ENCODE measurements at regions not wholly inside any gene's neighbourhood (a gene's known extent, or its start where the extent isn't known, plus 50 kb on each side); places are given as distances from the start of the nearest gene placed in this dataset.

DNA sequence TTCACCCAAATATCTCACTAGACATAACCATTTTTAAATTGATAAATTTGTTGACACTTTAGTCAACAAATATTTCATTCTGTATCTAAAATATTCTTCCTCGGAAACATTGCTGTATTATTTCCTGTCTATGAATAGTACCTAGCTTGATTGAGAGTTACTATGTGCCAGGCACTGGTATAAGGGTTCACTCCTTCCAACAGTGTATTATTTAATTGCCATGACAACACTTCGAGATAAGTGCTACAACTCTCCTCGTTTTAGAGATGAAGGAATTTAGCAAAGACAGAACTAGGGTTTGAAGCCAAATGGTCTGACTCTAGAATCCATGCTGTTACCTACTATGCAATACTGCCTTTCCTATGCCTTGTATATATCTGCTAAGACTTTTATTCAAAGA lies 287.2 kb downstream of the YTHDC2 start:
- TF ChIP-seq CTCF (conservative IDR thresholded peaks at IDR 0.05; ENCODE audit: low read depth in 2 of 2) (no peak), EZH2 (IDR thresholded peaks at IDR 0.05; ENCODE audit: low read depth, unreplicated experiment) (no peak), CREB1 (CRISPR knock-in tag; IDR thresholded peaks at IDR 0.05; ENCODE audit: low read depth) (no peak), POLR2AphosphoS5 (IDR thresholded peaks at IDR 0.05; ENCODE audit: low read depth) (no peak), EZH2phosphoT487 (IDR thresholded peaks at IDR 0.05; ENCODE audit: unreplicated experiment) (no peak), STAT1 (IDR thresholded peaks at IDR 0.05; ENCODE audit: unreplicated experiment) (no peak), ZNF114 (CRISPR knock-in tag; IDR thresholded peaks at IDR 0.05) (no peak), NANOG (IDR thresholded peaks at IDR 0.05; ENCODE audit: borderline replicate concordance) (no peak), ETS1 (IDR thresholded peaks at IDR 0.05) (no peak)
- TF ChIP-seq, protein P1, sequence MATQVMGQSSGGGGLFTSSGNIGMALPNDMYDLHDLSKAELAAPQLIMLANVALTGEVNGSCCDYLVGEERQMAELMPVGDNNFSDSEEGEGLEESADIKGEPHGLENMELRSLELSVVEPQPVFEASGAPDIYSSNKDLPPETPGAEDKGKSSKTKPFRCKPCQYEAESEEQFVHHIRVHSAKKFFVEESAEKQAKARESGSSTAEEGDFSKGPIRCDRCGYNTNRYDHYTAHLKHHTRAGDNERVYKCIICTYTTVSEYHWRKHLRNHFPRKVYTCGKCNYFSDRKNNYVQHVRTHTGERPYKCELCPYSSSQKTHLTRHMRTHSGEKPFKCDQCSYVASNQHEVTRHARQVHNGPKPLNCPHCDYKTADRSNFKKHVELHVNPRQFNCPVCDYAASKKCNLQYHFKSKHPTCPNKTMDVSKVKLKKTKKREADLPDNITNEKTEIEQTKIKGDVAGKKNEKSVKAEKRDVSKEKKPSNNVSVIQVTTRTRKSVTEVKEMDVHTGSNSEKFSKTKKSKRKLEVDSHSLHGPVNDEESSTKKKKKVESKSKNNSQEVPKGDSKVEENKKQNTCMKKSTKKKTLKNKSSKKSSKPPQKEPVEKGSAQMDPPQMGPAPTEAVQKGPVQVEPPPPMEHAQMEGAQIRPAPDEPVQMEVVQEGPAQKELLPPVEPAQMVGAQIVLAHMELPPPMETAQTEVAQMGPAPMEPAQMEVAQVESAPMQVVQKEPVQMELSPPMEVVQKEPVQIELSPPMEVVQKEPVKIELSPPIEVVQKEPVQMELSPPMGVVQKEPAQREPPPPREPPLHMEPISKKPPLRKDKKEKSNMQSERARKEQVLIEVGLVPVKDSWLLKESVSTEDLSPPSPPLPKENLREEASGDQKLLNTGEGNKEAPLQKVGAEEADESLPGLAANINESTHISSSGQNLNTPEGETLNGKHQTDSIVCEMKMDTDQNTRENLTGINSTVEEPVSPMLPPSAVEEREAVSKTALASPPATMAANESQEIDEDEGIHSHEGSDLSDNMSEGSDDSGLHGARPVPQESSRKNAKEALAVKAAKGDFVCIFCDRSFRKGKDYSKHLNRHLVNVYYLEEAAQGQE (IDR thresholded peaks at IDR 0.05; ENCODE audit: unreplicated experiment): no peak
